ENCODE measurements at regions not wholly inside any gene's neighbourhood (a gene's known extent, or its start where the extent isn't known, plus 50 kb on each side); places are given as distances from the start of the nearest gene placed in this dataset.

DNA sequence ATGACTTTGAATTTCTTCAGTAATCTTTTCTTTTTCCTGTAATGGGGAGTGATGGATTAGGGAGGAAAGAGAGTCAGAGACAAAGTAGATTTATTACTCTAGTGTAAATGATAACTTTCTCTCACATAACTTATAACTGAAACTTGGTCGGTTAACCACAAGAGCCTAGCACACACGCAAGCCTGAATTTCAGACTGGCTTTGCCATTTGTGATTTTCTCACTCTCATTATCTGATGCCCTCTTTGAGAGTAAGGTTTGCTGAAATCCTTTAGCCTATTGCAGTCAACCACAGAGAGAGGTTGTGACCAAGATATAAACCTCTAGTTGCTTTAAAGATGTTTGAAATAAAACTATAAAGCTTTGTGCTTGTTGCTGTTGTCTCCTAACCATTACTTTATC lies 117.9 kb upstream of the NETO1 start (continued):
- no peak for TF ChIP-seq NRF1 (conservative IDR thresholded peaks at IDR 0.05; ENCODE audit: low read depth, low read length)
- no peak for TF ChIP-seq RCOR1 (conservative IDR thresholded peaks at IDR 0.05; ENCODE audit: low read depth, low read length)
- no peak for TF ChIP-seq ASH2L (IDR thresholded peaks at IDR 0.05; ENCODE audit: borderline replicate concordance, low read depth)
- TF ChIP-seq, protein P1, sequence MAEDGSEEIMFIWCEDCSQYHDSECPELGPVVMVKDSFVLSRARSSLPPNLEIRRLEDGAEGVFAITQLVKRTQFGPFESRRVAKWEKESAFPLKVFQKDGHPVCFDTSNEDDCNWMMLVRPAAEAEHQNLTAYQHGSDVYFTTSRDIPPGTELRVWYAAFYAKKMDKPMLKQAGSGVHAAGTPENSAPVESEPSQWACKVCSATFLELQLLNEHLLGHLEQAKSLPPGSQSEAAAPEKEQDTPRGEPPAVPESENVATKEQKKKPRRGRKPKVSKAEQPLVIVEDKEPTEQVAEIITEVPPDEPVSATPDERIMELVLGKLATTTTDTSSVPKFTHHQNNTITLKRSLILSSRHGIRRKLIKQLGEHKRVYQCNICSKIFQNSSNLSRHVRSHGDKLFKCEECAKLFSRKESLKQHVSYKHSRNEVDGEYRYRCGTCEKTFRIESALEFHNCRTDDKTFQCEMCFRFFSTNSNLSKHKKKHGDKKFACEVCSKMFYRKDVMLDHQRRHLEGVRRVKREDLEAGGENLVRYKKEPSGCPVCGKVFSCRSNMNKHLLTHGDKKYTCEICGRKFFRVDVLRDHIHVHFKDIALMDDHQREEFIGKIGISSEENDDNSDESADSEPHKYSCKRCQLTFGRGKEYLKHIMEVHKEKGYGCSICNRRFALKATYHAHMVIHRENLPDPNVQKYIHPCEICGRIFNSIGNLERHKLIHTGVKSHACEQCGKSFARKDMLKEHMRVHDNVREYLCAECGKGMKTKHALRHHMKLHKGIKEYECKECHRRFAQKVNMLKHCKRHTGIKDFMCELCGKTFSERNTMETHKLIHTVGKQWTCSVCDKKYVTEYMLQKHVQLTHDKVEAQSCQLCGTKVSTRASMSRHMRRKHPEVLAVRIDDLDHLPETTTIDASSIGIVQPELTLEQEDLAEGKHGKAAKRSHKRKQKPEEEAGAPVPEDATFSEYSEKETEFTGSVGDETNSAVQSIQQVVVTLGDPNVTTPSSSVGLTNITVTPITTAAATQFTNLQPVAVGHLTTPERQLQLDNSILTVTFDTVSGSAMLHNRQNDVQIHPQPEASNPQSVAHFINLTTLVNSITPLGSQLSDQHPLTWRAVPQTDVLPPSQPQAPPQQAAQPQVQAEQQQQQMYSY (CRISPR knock-in tag; IDR thresholded peaks at IDR 0.05): no peak
- TF ChIP-seq MTA2 (IDR thresholded peaks at IDR 0.05; ENCODE audit: low read depth): no peak
- TF ChIP-seq, protein P2, sequence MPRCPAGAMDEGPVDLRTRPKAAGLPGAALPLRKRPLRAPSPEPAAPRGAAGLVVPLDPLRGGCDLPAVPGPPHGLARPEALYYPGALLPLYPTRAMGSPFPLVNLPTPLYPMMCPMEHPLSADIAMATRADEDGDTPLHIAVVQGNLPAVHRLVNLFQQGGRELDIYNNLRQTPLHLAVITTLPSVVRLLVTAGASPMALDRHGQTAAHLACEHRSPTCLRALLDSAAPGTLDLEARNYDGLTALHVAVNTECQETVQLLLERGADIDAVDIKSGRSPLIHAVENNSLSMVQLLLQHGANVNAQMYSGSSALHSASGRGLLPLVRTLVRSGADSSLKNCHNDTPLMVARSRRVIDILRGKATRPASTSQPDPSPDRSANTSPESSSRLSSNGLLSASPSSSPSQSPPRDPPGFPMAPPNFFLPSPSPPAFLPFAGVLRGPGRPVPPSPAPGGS (IDR thresholded peaks at IDR 0.05; ENCODE audit: borderline replicate concordance, insufficient read depth, low read depth, low read length, poor library complexity, severe bottlenecking): no peak
- no peak for TF ChIP-seq MEF2A (IDR thresholded peaks at IDR 0.05; ENCODE audit: insufficient read depth, low read depth, low read length)
- TF ChIP-seq ZNF384 (IDR thresholded peaks at IDR 0.05; ENCODE audit: borderline replicate concordance, low read depth, low read length): no peak
- no peak for TF ChIP-seq PAX5 (IDR thresholded peaks at IDR 0.05; ENCODE audit: borderline replicate concordance, low read depth, low read length)
- peak; percentile 60 for TF ChIP-seq BCL11A (IDR thresholded peaks at IDR 0.05; ENCODE audit: low read depth, low read length)
- no peak for TF ChIP-seq ESRRA (IDR thresholded peaks at IDR 0.05; ENCODE audit: low read length)
- TF ChIP-seq SMAD1 (IDR thresholded peaks at IDR 0.05; ENCODE audit: low read depth, partially characterized antibody): no peak
- peak; percentile 82 for TF ChIP-seq RUNX3 (IDR thresholded peaks at IDR 0.05; ENCODE audit: low read length)
